ENCODE measurements at regions not wholly inside any gene's neighbourhood (a gene's known extent, or its start where the extent isn't known, plus 50 kb on each side); places are given as distances from the start of the nearest gene placed in this dataset.
A peak's percentile ranks its signal among the peaks of the same experiment; 100 is the strongest.

- no peaks in the 10 kb centered on the region for H3K27me3 ChIP-seq (ENCODE audit: control insufficient read depth, extremely low read depth, insufficient read depth, low read length)
- H3K9me1 ChIP-seq (ENCODE audit: control insufficient read depth, extremely low read depth, insufficient read depth, low read length): no peaks in the 10 kb centered on the region
- TF ChIP-seq EZH2 (IDR thresholded peaks at IDR 0.05; ENCODE audit: low read length): no peak
- TF ChIP-seq, protein P1, sequence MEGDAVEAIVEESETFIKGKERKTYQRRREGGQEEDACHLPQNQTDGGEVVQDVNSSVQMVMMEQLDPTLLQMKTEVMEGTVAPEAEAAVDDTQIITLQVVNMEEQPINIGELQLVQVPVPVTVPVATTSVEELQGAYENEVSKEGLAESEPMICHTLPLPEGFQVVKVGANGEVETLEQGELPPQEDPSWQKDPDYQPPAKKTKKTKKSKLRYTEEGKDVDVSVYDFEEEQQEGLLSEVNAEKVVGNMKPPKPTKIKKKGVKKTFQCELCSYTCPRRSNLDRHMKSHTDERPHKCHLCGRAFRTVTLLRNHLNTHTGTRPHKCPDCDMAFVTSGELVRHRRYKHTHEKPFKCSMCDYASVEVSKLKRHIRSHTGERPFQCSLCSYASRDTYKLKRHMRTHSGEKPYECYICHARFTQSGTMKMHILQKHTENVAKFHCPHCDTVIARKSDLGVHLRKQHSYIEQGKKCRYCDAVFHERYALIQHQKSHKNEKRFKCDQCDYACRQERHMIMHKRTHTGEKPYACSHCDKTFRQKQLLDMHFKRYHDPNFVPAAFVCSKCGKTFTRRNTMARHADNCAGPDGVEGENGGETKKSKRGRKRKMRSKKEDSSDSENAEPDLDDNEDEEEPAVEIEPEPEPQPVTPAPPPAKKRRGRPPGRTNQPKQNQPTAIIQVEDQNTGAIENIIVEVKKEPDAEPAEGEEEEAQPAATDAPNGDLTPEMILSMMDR (optimal IDR thresholded peaks at IDR 0.05 in 1 of 3, IDR thresholded peaks at IDR 0.05 in 1 of 3, conservative IDR thresholded peaks at IDR 0.05 in 1 of 3; ENCODE audit: extremely low read depth in 1 of 3, insufficient read depth in 2 of 3, low read length in 3 of 3): no peak
- H3K4me1 ChIP-seq (ENCODE audit: control insufficient read depth, extremely low read depth, insufficient read depth, low read length): no peaks in the 10 kb centered on the region
- DNase-seq (ENCODE audit: low read depth, low spot score): no peak
- no peak overlapping the region for H2AFZ ChIP-seq (ENCODE audit: control insufficient read depth, low read length)
- FAIRE-seq: no peak
- no peak overlapping the region for H3K4me3 ChIP-seq (ENCODE audit: control insufficient read depth in 2 of 3, extremely low read depth in 1 of 3, insufficient read depth in 2 of 3, low read depth in 1 of 3, low read length in 3 of 3)
- H3K36me3 ChIP-seq (ENCODE audit: control insufficient read depth in 2 of 2, extremely low read depth in 1 of 2, insufficient read depth in 2 of 2, low read length in 2 of 2): no peaks in the 10 kb centered on the region
- H3K9ac ChIP-seq (ENCODE audit: control insufficient read depth, extremely low read depth, insufficient read depth, low read length): no peak overlapping the region
- H3K79me2 ChIP-seq (ENCODE audit: control insufficient read depth, insufficient read depth, low read length): no peaks in the 10 kb centered on the region
- no peaks in the 10 kb centered on the region for H4K20me1 ChIP-seq (ENCODE audit: control insufficient read depth, extremely low read depth, insufficient read depth, low read length)
- dilution Hi-C loops (cut with MboI; ENCODE audit: extremely low pct_ligation_motif_present, low sequenced_read_pairs): no loop called here
- no peaks in the 10 kb centered on the region for H3K9me3 ChIP-seq (ENCODE audit: control insufficient read depth, low read depth, low read length)
- H3K27ac ChIP-seq (ENCODE audit: control insufficient read depth, insufficient read depth, low read length): no peak overlapping the region
- H3K4me2 ChIP-seq (ENCODE audit: control insufficient read depth, extremely low read depth, insufficient read depth, low read depth, low read length): no peak overlapping the region
These were observed 89.7 kb upstream of the RGS1 start for GRCh38 chr1:192485692-192486436.

DNA sequence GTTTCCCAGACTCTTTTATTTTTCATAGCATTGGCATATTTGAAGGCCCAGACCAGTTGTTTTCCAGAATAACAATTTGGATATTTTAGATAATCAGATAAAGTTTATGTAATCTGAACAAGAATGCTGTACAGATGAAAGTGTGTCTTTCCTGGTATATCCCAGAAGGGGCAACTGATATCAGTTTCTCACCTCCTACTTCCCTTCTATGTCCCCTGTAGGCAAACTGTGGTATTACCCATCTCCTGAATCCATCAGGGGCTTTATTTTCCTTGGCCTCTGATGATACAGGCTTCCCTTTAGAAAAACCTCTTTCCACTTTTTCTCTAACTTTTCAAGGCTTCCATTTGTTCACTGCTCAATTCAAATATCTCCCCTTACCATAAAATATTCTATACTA is 87.5 kb upstream of the RGS1 start:
- no peaks in the 10 kb centered on the region for H3K9me3 ChIP-seq (ENCODE audit: control insufficient read depth, low read depth, low read length)
- no peaks in the 10 kb centered on the region for H3K36me3 ChIP-seq (ENCODE audit: control insufficient read depth in 2 of 2, extremely low read depth in 1 of 2, insufficient read depth in 2 of 2, low read length in 2 of 2)
- dilution Hi-C loops (cut with MboI; ENCODE audit: extremely low pct_ligation_motif_present, low sequenced_read_pairs): no loop called here
- no peak for TF ChIP-seq EZH2 (IDR thresholded peaks at IDR 0.05; ENCODE audit: low read length)
- TF ChIP-seq, protein P1 (optimal IDR thresholded peaks at IDR 0.05 in 1 of 3, IDR thresholded peaks at IDR 0.05 in 1 of 3, conservative IDR thresholded peaks at IDR 0.05 in 1 of 3; ENCODE audit: extremely low read depth in 1 of 3, insufficient read depth in 2 of 3, low read length in 3 of 3): peak in 2 of 3 experiments; percentile 9 to 11
- H3K4me1 ChIP-seq (ENCODE audit: control insufficient read depth, extremely low read depth, insufficient read depth, low read length): no peaks in the 10 kb centered on the region
- H3K9me1 ChIP-seq (ENCODE audit: control insufficient read depth, extremely low read depth, insufficient read depth, low read length): no peaks in the 10 kb centered on the region
- H3K27ac ChIP-seq (ENCODE audit: control insufficient read depth, insufficient read depth, low read length): no peak overlapping the region
- no peak overlapping the region for H3K9ac ChIP-seq (ENCODE audit: control insufficient read depth, extremely low read depth, insufficient read depth, low read length)
- no peaks in the 10 kb centered on the region for H3K79me2 ChIP-seq (ENCODE audit: control insufficient read depth, insufficient read depth, low read length)
- H3K27me3 ChIP-seq (ENCODE audit: control insufficient read depth, extremely low read depth, insufficient read depth, low read length): no peaks in the 10 kb centered on the region
- H4K20me1 ChIP-seq (ENCODE audit: control insufficient read depth, extremely low read depth, insufficient read depth, low read length): no peaks in the 10 kb centered on the region
- H3K4me3 ChIP-seq (ENCODE audit: control insufficient read depth in 2 of 3, extremely low read depth in 1 of 3, insufficient read depth in 2 of 3, low read depth in 1 of 3, low read length in 3 of 3): no peak overlapping the region
- no peak overlapping the region for H3K4me2 ChIP-seq (ENCODE audit: control insufficient read depth, extremely low read depth, insufficient read depth, low read depth, low read length)
- DNase-seq (ENCODE audit: low read depth, low spot score) (no peak), FAIRE-seq (no peak)
- H2AFZ ChIP-seq (ENCODE audit: control insufficient read depth, low read length): no peak overlapping the region

Data from keratinocyte (primary cell).